Right cardiac atrium (tissue), 5 donors: ENCODE measurements at regions not wholly inside any gene's neighbourhood (a gene's known extent, or its start where the extent isn't known, plus 50 kb on each side); places are given as distances from the start of the nearest gene placed in this dataset.
"Not testable (repeated sequence)": the region's sequence is repeated elsewhere in the genome, so short reads cannot be mapped to it uniquely, and the experiment has no call there.

Experiments
- ATAC-seq, 2 donors: fragments of 200-7000 bp; cut with Tn5 transposase; one replicate each; pipeline versions ENCODE4 v1.8.0 to v1.9.1; 2020; ENCODE audit warnings: moderate library complexity in 2 of 2, mild to moderate bottlenecking in 1 of 2
- DNase-seq, 3 donors: peaks; one replicate each; pipeline ENCODE4 v3.0.0-alpha.2; 2020
- H3K27ac ChIP-seq: one replicate; pipeline ENCODE4 v1.5.1; 2013; ENCODE audit warnings: mild to moderate bottlenecking, low read length, control low read depth, moderate library complexity
- H3K27me3 ChIP-seq: one replicate; pipeline ENCODE4 v1.6.1; 2013; ENCODE audit not compliant: control insufficient read depth, insufficient read depth
- H3K4me1 ChIP-seq: one replicate; pipeline ENCODE4 v1.6.1; 2013; ENCODE audit warnings: low read length; ENCODE audit not compliant: control insufficient read depth, insufficient read depth
- H3K4me3 ChIP-seq: one replicate; pipeline ENCODE4 v1.5.1; 2013; ENCODE audit warnings: low read length, control low read depth
- H3K9me3 ChIP-seq: one replicate; pipeline ENCODE4 v1.6.1; 2013; ENCODE audit warnings: low read length; ENCODE audit not compliant: control insufficient read depth
- WGBS: extraction: QIAGEN DNeasy Blood & Tissue Kit; methylation state at CpG from one replicate; pipeline ENCODE4 v1.1.7; 2013; 5-methylcytosine and 5-hydroxymethylcytosine counted together
- intact Hi-C, 4 donors: fragments of 100-400 bp; cut with DNase I; formaldehyde crosslinking; loops; one replicate each; pipeline versions ENCODE4 v1.11.0 to v1.14.0; 2022 to 2023
- donor health status: healthy with polysubstance abuse.
- donor health status: DM: no; HTN: yes; CAD: no.
- donor health status: DM: no; HTN: no; CAD: no.
- donor health status: DM: no; HTN: yes; CAD: no; lungs with severe emphysema.
- donor health status: DM: yes; HTN: yes; CAD: no.

DNA sequence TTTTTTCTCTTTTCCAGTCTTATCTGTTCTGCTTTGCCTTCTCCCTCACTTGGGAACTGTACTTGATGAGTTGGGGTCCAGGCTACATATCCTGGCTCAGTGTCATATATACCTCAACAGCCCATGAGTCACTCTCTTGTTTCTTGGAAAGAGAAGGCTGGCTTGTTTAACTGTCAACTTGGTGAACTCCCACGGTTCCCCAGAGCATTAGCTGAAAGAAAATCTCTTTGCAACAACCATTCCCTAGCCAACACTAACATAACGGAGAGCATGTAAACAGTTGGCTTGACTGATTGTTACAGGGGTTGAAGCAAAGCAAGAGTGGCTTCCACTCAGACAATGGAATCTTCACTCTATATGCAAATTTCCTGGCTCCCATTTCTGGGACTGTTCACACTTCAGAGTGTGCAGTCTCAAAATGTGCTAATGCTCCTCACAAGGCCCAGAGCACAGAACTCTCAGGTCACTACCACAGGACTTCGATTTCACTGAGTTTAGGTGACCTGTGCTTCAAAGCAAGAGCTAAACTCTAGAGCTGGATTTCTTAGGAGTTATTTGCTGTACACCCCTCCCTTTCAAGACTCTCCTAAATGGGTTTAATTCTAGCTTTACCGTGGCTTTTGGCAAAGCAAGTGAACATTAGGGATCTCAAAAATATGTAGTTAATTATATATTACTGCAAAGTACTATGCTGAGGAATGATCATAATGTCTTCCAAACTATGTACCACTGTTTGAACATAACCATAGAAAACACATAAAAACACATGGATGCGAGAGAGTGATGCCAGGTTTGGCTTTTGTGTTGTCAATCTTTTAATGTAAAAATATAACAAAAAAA is 609.8 kb downstream of the RFPL4B start:
- H3K4me3 ChIP-seq: no peak overlapping the region
- WGBS: 31% methylated on average over 5 of the region's 5 CpGs
- ATAC-seq (peak; percentile 99), DNase-seq (peak in 2 of 3 donors; percentile 30 to 44)
- H3K4me1 ChIP-seq: no peaks in the 10 kb centered on the region
- H3K27me3 ChIP-seq: no peaks in the 10 kb centered on the region
- intact Hi-C loops: no loop called here
- H3K27ac ChIP-seq: no peak overlapping the region
- no peaks in the 10 kb centered on the region for H3K9me3 ChIP-seq

DNA sequence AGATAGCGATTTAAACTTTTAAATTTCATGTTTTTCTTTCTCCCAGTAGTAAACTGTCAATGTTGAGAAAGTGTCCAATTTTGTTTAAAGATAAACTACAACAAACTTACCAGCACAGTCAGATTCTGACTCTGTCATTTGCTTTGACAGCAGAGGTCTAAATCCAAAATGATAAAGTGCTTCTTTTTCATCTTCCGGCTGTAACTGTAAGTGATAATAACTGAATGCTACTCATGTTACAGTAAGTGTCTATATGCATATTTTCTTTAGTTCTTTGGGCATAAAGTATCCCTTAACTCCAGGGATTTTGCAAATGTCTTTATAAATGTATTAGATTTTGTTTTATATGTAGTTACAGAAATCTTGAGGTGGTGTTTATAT is 610.4 kb downstream of the RFPL4B start:
- DNase-seq (no peak), ATAC-seq (no peak)
- Histone ChIP-seq H3K9me3 (no peaks in the 10 kb centered on the region), H3K27ac (no peak overlapping the region), H3K4me3 (no peak overlapping the region), H3K27me3 (no peaks in the 10 kb centered on the region), H3K4me1 (no peaks in the 10 kb centered on the region)
- 61% methylated on average over 2 of the region's 2 CpGs for WGBS
- intact Hi-C loops: no loop called here

DNA sequence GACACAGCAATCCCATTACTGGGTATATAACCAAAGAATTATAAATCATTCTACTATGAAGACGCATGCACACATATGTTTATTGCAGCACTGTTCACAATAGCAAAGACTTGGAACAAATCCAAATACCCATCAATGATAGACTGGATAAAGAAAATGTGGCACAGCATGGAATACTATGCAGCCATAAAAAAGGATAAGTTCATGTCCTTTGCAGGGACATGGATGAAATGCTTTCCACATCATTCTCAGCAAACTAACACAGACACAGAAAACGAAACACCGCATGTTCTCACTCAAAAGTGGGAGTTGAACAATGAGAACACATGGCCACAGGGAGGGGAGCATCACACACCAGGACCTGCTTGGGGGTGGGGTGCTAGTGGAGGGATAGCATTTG is 613.0 kb downstream of the RFPL4B start:
- H3K9me3 ChIP-seq, H3K27ac ChIP-seq, H3K4me3 ChIP-seq, ATAC-seq, H3K4me1 ChIP-seq, intact Hi-C loops, DNase-seq, H3K27me3 ChIP-seq: not testable (repeated sequence)
- WGBS: 97% methylated on average over 3 of the region's 3 CpGs

DNA sequence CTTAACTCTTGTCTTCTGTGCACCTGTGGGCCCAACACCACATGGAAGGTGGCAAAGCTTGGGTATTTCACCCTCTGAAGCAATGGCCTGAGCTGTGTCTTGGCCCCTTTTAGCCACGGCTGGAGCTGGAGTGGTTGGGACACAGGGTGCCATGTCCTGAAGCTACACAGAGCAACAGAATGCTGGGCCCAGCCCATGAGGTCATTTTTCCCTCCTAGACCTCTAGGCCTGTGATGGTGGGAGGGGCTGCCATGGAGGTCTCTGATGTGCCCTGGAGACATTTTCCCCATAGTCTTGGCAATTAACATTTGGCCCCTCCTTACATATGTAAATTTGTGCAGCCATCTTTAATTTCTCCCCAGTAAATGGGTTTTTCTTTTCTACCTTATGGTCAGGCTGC is 620.8 kb downstream of the RFPL4B start:
- H3K27me3 ChIP-seq: no peaks in the 10 kb centered on the region
- no peak overlapping the region for H3K4me3 ChIP-seq
- H3K9me3 ChIP-seq: no peaks in the 10 kb centered on the region
- H3K27ac ChIP-seq: no peak overlapping the region
- ATAC-seq (no peak), DNase-seq (peak in 1 of 3 donors; percentile 18)
- no peaks in the 10 kb centered on the region for H3K4me1 ChIP-seq
- WGBS: 100% methylated on average over 1 of the region's 1 CpG
- intact Hi-C loops: no loop called here

DNA sequence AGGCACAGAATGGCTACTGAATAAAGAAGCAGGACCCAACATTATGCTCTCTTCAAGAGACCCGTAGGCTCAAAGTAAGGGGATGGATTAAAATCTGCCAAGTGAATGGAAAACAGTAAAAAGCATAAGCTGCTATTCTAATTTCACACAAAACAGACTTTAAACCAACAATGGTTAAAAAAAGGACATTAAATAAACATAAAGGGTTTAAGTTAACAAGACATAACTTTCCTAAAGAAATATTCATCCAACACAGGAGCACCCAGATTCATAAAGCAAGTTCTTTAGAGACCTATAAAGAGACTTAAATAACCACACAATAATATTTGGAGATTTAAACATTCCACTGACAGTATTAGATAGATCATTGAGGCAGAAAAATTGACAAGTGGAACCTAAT is 624.5 kb downstream of the RFPL4B start:
- no peak overlapping the region for H3K4me3 ChIP-seq
- ATAC-seq: no peak
- no peaks in the 10 kb centered on the region for H3K9me3 ChIP-seq
- intact Hi-C loops: no loop called here
- 87% methylated on average over 1 of the region's 1 CpG for WGBS
- no peak overlapping the region for H3K27ac ChIP-seq
- no peaks in the 10 kb centered on the region for H3K4me1 ChIP-seq
- H3K27me3 ChIP-seq: no peaks in the 10 kb centered on the region
- no peak for DNase-seq

DNA sequence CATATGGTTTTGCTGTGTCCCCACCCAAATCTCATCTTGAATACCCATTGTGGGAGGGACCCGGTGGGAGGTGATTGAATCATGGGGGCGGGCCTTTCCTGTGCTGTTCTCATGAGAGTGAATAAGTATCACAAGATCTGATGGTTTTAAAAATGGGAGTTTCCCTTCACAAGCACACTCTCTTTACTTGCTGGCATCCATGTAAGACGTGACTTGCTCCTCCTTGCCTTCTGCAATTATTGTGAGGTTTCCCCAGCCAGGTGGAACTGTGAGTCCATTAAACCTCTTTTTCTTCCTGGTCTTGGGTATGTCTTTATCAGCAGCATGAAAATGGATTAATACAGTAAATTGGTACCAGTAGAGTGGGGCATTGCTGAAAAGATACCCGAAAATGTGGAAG is 627.8 kb downstream of the RFPL4B start:
- DNase-seq, ATAC-seq: not testable (repeated sequence)

DNA sequence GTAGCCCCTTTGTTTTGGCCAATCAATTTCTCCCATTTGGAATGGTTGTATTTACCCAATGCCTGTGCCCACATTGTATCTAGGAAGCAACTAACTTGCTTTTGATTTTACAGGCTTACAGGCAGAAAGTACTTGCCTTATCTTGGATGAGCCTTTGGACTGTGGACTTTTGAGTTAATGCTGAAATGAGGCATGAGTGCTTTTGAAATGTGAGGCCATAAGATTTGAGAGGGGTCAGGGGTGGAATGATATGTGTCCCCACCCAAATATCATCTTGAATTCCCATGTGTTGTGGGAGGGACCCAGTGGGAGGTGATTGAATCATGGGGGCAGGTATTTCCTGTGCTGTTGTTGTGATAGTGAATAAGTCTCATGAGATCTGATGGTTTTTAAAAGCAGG is 629.4 kb downstream of the RFPL4B start:
- H3K27ac ChIP-seq, H3K9me3 ChIP-seq, DNase-seq, H3K27me3 ChIP-seq, H3K4me1 ChIP-seq, ATAC-seq, intact Hi-C loops, H3K4me3 ChIP-seq: not testable (repeated sequence)

More for the DNA sequence above, 627.8 kb downstream of the RFPL4B start:
- WGBS: 94% methylated on average over 4 of the region's 4 CpGs
- H3K27me3 ChIP-seq, H3K4me1 ChIP-seq, H3K4me3 ChIP-seq, H3K27ac ChIP-seq, intact Hi-C loops, H3K9me3 ChIP-seq: not testable (repeated sequence)

DNA sequence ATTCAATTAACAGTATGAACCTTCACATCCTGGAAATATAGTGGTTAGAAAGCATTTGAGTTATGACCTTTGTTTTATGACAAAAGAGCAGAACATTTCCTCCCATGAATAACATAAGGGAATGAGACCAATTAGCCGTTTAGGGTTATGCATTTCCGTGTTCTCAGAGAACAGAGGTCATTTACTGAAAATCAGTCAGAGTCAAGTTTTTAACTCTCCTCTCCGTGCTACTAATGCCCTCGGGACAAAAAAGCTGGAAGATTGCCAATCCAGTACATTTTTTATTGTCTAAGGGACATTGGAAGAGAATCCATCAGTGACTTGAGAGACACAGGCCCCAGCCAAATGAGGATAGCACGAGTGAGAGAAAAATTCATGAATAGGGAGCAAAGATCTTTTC is 632.7 kb downstream of the RFPL4B start:
- no peak for DNase-seq
- Histone ChIP-seq H3K27ac (no peak overlapping the region), H3K9me3 (no peaks in the 10 kb centered on the region)

DNA sequence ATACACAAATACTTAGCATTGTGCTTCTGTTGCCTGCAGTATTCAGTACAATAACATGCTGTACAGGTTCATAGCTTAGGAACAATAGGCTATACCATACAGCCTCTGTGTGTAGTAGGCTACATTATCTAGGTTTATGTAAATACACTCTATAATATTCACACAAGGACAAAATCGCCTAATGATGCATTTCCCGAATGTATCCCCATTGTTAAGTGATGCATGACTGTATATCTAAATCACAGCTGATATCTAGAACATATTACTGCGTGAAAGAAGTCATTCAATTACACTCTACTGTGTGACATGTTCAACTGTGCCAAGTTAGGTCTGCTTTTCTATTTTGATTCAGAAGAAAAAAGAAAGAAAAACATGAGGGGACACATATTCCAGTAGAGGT is 633.5 kb downstream of the RFPL4B start:
- no peak overlapping the region for H3K27ac ChIP-seq
- WGBS: 92% methylated on average over 3 of the region's 3 CpGs
- intact Hi-C loops: no loop called here
- ATAC-seq (no peak), DNase-seq (no peak)
- H3K9me3 ChIP-seq: no peaks in the 10 kb centered on the region
- no peaks in the 10 kb centered on the region for H3K4me1 ChIP-seq
- no peak overlapping the region for H3K4me3 ChIP-seq
- no peaks in the 10 kb centered on the region for H3K27me3 ChIP-seq

More for the DNA sequence above, 632.7 kb downstream of the RFPL4B start:
- no peaks in the 10 kb centered on the region for H3K27me3 ChIP-seq
- ATAC-seq: peak; percentile 65 to 66
- WGBS: 30% methylated on average over 5 of the region's 5 CpGs
- H3K4me3 ChIP-seq: no peak overlapping the region
- intact Hi-C loops: no loop called here
- H3K4me1 ChIP-seq: no peaks in the 10 kb centered on the region

DNA sequence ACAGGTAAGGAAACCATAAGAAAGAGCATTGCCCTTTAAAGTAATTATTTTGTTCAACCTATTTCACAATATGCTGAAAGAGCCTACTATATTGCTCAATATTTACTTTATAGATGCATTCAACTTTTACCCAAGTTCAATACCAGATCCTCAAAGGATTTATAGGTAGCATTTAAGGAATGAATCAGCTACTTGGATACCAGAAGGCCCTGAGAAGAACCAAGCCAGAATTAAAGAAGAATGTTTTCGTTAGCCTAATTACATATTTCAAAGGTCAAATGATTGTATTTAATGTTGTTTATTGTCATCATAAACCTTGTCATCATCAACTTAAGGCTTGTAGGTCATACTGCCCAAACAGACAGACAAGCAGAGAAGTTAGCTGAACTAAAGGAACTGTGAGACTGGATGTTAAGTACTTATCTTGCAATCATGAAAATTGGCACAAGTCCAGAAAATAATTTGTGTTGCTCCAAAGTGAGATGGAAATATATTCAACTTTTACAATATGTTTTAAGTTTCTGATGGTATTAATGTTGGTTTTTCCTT is 636.7 kb downstream of the RFPL4B start:
- no peak overlapping the region for H3K27ac ChIP-seq
- no peaks in the 10 kb centered on the region for H3K4me1 ChIP-seq
- ATAC-seq: no peak
- no peak overlapping the region for H3K4me3 ChIP-seq
- intact Hi-C loops: no loop called here
- DNase-seq: no peak
- H3K9me3 ChIP-seq: no peaks in the 10 kb centered on the region
- H3K27me3 ChIP-seq: no peaks in the 10 kb centered on the region
- WGBS: 80% methylated on average over 1 of the region's 1 CpG

DNA sequence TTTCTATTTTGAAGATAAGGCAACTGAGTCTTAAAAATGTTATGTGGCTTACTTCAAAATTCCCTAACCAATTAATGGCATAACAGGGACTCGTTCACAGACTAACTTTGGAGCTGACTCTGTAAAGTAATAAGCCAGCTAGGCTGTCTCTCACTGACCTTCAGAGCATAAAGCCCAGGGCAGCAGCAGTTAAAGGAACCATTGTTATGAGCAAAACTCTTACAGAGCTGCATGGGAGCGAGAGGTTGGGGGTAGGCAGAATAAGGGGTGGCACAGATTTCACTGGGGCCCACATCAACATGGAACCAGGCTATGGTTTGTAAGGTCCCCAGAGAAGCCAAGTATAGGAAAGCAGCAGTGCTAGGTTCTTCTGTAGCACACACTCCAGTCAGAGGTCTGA is 637.8 kb downstream of the RFPL4B start:
- intact Hi-C loops: no loop called here
- Histone ChIP-seq H3K9me3 (no peaks in the 10 kb centered on the region), H3K27ac (no peak overlapping the region), H3K4me1 (no peaks in the 10 kb centered on the region), H3K4me3 (no peak overlapping the region), H3K27me3 (no peaks in the 10 kb centered on the region)
- ATAC-seq: no peak
- WGBS: 81% methylated on average over 2 of the region's 2 CpGs
- no peak for DNase-seq
